Amygdala (tissue), 56 donors: ENCODE measurements at regions not wholly inside any gene's neighbourhood (a gene's known extent, or its start where the extent isn't known, plus 50 kb on each side); places are given as distances from the start of the nearest gene placed in this dataset.

Experiments used
- DNase-seq, 56 donors: peaks; one replicate each; lab custom pipeline; 2025; lab: John Stamatoyannopoulos, UW

DNA sequence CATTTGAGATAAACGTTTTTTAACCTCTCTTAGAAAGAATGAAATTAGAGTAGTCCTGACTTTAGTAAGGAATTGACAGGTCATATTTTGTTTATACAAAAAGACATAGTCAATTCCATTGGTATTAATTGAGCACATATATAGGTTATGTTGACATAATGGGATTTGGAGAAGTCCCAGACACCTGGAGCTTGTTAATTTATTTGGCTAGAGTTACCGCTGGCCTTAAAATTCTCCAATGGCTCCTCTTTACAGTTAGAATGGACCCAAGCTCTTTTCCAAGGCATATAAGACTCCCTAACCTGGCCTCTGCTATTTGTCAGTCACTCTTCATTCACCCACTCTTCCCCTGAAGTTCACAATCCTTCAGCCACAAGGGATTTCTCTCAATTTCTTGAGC lies 221.3 kb downstream of the CBLN4 start:
- DNase-seq, result no peak

DNA sequence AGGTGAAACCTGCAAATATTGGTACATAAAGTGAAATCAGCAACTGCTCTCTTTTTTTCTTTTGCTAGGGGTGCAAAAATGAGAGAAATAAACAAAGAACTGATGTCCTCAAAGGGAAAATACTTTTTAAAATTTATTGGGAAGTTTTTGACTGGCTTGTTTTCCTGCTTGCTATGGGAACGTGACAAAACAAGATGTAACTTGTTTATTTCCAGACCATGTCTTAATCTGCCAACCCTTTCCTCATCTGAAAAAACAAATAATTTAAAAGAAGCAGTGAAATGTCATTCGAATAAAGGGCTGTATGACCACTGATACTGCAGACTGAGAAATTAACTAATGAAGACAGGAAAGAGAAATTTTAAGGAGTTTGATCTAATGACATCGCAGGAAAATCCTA lies 221.9 kb downstream of the CBLN4 start:
- no peak for DNase-seq

DNA sequence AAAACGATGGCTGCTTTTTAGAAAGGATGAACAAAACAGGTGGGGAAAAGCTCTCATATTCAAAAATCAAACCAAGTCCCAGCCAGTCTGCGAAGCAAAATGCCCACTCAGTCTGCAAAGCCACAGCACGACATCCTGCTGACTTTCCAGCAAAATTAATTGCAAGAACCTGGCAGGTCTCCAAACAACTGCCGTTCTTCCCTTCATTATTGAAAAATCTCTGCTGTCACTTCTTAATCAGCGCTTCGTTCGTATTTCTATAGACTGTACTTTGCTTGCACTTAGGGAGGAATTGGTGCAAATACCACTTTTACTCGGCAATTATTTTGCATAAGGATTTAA lies 222.4 kb downstream of the CBLN4 start:
- DNase-seq, result no peak

DNA sequence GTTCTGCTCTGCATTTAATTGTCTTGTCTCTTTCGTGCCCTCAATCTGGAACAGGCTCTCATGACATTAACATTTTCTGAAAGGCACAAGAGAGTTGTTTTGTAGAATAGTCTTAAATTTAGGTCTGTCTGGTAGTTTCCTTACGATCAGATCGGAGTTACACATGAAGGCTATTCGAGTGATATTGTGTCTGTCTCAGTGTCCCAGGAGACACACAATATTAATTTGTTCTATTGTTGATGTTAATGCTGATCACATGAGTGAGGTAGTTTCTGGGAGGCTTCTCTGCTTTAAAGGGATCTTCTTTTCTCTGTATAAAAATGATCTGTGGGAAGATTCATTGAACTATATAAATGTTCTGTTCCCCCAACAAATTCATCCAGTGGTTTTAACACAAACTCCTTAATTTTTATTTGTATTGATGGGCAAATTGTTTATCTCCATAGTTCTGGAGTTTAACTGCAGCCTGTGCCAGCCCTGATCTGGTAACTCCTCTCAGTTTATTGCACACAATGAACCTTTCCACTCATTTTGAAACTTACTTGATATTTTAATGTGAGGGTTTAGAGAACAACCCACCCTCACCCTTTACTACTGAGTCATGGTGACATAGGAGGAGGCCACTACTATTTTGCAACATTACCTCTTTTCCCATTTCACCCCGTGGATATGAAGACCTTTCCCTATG lies 223.0 kb downstream of the CBLN4 start:
- no peak for DNase-seq

DNA sequence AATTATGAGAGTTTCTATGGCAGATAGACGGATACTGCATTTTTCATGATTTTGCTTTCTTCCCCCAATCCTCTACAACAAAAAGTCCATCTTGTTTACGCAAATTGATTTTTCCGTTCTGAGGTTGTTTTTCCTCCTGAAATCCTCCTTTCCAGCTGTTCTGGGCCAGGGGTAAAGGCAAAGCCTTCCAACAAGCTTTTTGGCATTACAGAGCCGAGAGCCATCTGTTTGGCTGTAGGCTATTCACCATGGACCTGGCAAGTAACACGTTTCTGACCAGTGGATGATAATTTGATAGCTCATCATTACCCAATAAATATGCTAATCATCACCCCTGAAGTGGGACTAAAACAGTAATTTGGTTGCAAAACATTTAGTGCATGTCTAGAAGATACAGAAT lies 226.5 kb downstream of the CBLN4 start:
- no peak for DNase-seq

DNA sequence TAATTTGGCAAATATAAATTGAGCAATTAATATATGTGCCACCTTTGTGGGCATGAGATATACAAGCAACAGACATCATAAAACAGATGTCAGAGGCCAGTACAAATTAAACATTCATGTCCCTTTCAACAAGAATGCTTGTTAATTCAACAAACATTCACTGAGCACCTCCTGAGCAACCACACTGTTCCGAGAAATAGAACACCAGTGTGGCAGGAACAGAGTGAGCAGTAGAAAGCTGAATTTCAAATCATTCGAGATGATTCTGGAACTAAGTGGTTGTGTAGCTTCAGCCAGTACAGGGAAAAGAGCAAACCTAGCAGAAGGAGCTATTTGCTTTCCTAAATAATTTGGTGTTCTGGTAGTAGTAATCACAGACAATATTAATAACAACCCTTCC lies 227.7 kb downstream of the CBLN4 start:
- no peak for DNase-seq

DNA sequence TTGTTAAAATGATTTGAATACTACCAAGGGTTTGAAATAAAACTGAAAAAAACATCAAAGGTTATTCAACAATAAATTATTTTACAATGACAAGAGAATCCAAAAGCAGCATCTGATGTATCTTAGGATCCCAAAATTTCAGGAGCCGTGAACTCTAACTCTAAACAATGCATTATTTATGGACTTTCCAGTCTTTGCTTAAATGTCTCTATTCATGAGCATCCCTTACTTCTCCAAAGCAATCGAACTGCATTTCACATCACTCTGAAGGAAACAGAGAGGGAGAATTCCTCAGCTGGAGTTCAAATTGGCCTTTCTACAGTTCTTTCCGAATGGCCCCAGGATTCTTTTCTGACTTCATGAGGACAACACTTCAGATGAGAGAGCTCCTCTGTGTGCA lies 229.1 kb downstream of the CBLN4 start:
- no peak for DNase-seq

DNA sequence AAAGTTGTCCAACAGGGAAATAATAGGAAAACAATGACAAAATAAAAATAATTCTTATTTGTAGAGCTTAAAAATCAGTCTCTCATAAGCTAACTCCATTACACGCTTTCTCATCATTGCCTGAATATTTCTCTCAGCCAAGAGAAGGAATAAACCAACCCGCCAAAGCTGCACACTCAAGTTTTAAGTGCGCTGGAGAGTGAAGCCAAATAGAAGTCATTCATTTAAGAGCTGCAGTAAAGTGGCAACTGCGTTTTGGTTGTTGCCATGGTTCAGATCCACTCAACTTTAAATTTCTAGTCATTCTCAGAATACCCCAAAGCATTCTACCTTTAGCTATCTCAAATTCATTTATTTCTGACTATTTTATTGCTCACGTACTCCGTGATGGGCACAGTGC lies 230.7 kb downstream of the CBLN4 start:
- DNase-seq, result no peak

DNA sequence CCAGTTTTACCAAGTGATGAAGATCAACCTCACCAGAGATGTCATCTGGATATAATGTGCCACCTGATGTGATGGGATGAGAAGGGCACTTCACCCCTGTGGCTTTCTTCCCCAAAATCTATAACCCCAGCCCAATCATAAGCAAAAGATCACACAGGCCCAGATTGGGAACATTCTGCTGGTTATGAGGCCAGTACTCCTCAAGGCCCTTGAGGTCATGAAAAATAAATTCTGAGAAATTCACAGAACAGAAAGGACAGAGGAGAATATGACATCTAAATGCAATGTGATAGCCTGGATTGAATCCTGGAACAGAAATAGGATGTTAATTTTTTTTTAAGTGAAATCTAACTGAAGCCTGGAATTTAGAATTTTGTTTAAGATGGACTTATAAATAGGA lies 243.5 kb downstream of the CBLN4 start:
- no peak for DNase-seq

DNA sequence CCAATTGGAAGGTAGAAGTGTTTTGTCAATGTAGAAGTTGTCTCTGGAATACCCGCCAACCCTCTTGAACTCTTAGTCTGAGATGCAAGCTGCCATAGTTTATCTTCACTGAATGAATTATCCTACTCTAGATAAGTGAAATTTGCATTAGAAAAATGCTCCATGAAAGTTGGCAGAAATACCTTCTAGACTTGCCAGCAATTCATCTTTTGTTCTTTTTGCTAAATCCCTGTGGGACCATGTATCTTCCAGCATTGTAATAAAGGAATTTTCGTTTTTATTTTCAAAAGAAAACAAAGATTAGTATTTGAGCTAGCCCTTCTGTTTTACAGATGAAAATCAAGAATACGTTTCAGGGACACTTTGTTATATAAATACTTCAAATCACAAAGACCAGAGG lies 244.2 kb downstream of the CBLN4 start:
- DNase-seq, result no peak

DNA sequence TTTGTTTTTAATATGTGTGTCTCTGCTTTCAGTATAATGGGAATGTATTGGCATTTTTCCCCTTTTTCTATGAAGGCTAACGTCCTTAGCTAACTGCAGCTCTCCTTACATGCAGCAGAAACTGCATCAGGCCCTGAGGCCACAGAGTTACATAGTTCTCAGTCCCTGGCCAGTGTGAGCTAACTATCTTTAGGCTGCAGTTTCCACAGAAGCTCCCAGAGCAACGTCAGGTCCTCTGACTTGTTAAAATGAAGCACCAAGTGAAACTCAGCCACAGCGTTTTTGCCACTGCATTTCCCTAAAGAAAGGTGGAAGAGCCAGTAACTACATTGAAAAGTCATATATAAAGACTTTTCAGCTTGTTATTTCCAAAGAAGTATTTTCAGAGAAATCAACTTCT lies 244.7 kb downstream of the CBLN4 start:
- DNase-seq, result no peak

DNA sequence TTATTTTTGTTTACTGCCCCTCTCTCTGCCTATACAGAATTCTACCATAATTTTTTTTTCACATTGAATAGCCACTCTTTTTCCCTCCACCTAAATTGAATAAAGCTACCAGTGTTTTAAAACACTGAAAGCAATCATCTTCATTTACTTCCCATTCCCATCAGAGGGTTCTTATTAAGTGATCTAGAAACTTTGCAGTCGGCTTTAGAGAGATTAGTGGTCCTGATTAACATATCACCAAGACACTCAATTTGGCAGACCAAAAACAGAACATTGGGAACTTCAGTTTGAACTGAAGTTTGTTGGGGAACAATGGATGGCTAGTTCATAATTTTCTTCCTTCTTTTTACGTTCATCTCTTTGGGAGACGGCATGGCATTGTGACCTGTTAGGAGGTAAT lies 249.5 kb downstream of the CBLN4 start:
- no peak for DNase-seq

DNA sequence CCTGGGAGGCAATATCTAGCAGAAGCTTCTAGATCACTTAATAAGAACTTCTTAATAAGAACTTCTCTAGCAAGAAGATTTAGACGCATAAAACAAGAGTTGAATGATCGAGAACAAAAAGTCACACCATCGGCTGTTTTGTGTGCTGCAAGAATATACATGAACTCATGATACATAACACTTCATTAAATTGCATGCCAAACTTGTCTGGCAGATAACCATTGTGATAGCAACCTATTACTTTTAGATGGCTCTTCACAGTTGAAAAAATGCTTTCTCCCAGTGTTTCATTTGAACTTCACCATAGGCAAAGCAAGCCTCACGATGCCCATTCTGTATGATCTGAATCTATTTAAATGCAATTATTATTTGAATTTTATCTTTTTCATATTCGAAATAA lies 249.9 kb downstream of the CBLN4 start:
- DNase-seq, result no peak

DNA sequence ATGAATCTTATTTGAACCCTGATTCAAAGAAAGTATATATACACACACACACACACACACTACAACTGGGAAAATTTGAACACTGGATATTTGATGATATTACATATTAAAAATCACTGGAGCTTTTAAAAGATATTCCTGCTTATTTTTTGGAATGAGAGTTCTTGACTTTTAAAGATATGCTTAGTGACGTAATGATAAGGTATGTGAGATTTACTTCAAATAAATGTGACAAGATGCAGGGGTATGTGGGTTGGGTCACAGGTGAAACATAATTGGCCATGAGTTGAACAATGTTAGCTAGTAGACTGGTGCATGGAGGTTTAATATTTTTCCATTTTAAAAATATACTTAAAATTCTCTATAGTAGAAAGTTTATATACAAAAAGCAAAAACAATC lies 258.6 kb downstream of the CBLN4 start:
- no peak for DNase-seq

DNA sequence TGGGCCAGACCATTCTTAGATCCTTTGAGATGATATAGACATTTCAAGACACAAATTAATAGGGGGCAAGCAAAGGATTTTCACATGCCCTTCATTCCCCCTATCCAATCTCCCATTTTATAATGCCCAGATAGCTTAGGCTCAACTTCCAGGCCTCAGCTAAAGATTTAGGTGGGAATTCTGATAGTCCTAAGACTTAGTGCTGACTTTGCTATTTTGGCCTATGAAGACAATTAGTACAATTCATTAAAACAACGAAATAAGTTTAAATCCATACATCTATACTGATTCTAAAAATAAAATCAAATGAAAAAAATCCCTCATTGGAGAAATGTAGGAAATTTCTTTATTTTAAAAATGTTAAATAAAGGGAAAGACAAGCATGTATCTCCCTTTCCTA lies 259.5 kb downstream of the CBLN4 start:
- no peak for DNase-seq

DNA sequence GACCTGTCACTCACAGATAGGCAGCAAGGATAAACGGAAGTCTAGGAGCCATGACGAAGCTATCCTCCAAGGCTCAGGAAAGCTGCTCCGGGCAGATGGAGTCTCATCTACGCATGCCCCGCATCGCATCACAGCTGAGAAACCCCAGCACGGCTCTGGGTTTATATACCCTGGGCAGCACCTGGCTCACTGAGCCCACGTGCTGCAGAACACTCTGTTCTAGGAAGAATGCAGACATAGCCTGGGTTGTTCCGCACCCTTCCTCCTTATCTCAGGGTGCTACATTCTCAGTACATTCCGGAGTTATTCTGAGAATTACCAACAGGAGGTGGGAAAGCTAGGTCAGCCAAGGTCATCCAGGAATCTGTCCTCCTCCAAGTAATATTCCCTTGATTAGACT lies 260.4 kb downstream of the CBLN4 start:
- no peak for DNase-seq

DNA sequence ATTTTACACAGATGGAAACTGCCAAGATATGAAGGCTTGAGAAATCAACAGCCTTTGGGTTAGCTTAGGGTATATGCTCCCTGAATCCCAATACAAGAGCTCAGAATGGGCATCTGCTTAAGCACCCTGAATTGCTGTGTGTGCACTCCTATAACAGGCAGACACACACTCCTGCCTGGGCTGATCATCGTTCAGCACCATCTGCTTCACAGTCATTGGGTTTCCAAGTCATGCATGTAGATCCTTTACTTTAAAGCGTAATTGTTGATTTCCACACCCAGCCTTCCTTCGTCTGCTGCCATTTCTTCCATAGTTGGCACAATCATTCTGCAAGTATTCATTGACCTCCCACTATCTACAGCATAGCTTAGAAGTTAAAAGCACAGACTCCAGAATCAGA lies 263.5 kb downstream of the CBLN4 start:
- no peak for DNase-seq

DNA sequence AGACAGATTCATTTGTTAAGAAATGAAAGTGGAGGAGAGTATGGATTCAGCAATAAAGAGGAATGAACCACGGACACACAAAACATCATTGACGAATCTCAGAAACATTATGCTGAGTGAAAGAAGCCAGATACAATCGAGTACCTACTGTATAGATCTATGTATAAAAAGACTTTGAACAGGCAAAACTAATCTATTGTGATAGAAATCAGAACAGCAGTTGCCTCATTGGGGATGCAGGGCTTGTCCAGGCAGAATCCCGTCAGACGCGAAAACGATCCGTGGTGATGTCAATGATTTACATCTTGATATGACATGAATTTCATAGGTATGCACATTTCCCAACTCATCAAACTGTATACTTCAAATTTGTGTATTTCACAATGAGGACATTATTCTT lies 265.2 kb downstream of the CBLN4 start:
- no peak for DNase-seq

DNA sequence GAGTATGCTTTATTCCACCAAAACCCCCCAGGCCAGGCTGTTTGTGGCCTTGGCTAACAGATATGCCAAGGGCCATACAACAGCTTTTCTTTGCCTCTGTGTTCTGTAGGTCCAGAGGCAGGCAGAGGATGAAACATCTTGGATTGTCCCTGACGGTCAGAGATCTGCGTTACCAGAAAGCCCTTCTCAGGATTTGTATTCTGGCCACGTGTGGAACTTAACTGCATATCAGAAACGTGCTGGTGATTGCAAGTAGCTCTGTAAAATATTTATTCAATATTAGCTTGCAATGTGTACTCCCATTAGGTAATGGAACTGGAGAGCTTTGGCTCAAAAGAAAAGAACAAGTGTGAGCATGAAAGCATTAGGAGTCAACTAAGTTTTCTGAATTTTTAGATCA lies 275.0 kb downstream of the CBLN4 start:
- no peak for DNase-seq

DNA sequence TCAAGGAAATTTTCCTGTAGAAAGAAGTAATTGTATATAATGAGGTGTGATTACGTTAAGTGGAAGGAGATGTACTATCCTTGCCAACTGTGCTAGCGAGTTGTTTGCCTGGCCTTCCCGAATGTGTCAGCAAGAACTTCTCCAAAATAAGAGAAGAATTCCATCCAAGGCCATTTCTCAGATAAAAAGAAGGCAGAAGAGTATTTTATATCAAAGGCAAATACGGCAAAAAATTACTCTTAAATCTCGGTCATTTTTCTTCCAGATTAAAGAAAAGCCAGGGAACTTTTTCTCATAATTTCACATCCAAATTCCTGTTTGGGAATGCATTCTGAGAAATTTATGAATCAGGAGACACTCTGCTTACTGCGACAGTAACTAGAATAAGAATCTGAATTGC lies 290.6 kb downstream of the CBLN4 start:
- DNase-seq, result no peak

DNA sequence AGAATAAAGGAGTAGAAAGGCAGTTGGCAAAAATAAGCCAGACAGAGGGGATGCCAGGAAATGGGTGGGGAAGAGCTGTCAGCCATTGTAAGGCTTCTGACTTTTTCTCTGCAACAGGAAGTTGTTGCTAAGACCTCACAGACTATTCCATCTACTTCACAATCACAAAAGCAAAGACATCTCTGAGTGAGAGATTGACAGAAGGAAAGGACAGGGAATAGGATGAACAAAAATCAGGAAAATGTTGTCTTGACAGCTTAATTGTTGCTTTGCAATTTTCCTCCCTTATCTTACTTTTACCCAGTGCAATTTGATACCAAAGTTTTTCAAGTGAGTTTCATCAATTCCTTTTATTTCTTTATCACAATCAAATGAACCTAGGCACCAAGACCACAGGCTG lies 291.2 kb downstream of the CBLN4 start:
- no peak for DNase-seq

DNA sequence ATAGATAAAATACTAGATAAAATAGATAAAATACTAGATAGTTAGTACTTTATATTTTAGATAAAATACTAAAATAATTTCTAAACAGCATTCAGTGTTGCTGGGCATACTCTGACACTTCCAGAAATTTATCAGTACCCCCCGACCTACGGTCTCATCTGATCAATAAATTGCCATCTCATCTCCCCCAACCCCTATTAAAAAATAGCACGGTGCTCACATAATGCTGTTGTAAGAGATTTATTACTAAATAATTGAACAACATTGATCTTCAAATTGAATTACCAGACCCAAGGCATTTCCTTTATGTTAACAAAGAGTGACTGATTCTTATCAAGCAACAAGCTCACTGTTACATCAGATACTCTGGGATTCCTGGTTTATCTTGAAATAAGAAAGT lies 300.9 kb downstream of the CBLN4 start:
- DNase-seq, result no peak

DNA sequence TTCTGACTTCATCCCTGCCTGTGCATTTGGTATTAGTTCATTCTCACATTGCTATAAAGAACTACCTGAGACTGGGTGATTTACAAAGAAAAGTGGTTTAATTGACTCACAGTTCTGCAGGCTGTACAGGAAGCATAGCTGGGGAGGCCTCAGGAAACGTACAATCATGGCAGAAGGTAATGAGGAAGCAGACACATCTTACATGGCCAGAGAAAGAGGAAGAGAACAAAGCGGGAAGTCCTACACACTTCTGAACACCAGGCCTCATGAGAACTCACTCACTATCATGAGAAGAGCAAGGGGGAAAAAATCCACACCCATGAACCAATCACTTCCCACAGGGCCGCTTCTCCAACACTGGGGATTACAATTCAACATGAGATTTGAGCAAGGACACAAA lies 303.9 kb downstream of the CBLN4 start:
- no peak for DNase-seq

DNA sequence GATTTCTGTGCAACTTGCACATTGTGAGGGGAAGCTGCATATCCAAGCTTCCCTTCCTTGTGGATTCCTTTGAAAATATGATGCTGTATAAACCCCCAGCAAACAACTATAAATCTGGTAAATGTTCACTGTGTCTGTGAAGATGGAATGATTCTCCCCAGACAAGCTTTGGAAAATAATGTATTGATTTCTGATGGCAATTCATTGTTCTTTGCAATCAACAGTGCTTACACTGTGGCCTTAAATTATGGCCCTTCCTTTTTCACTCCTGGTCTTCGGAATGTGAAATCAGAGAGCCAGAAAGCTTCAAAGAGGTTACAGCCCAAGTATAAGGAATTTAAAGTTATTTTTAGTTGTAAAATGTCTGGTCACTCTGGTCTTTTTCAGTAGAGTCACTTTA lies 308.8 kb downstream of the CBLN4 start:
- DNase-seq, result no peak
